IPS-18c (cell line): ENCODE measurements at regions not wholly inside any gene's neighbourhood (a gene's known extent, or its start where the extent isn't known, plus 50 kb on each side); places are given as distances from the start of the nearest gene placed in this dataset.

Experiments
- H3K4me3 ChIP-seq: 2 replicates; pipeline ENCODE4 v1.7.0; 2013; ENCODE audit warnings: low read depth, mild to moderate bottlenecking, low read length, moderate library complexity; ENCODE audit not compliant: insufficient read depth
- H3K9me3 ChIP-seq: one replicate; pipeline ENCODE4 v1.6.1; 2013; ENCODE audit warnings: mild to moderate bottlenecking, low read length, moderate library complexity; ENCODE audit not compliant: control insufficient read depth, insufficient read depth

- Histone ChIP-seq H3K4me3 (no peak overlapping the region), H3K9me3 (peaks cover 15% of the 10 kb centered on the region)
These were observed 183.7 kb upstream of the TCERG1L start for GRCh38 chr10:131495224-131495623.

- no peak overlapping the region for H3K4me3 ChIP-seq
- peaks cover 14% of the 10 kb centered on the region for H3K9me3 ChIP-seq
These were observed 184.4 kb upstream of the TCERG1L start for GRCh38 chr10:131495892-131496291.

- Histone ChIP-seq H3K9me3 (peaks cover 14% of the 10 kb centered on the region), H3K4me3 (no peak overlapping the region)
These were observed 185.0 kb upstream of the TCERG1L start for GRCh38 chr10:131496351-131497052.

GRCh38 chr10:131499566-131499965, 188.0 kb upstream of the TCERG1L start:
- no peak overlapping the region for H3K4me3 ChIP-seq
- H3K9me3 ChIP-seq: peaks cover 13% of the 10 kb centered on the region

- Histone ChIP-seq H3K9me3 (peaks cover 10% of the 10 kb centered on the region), H3K4me3 (no peak overlapping the region)
These were observed 188.7 kb upstream of the TCERG1L start for GRCh38 chr10:131500181-131500580.

- H3K9me3 ChIP-seq: peaks cover 10% of the 10 kb centered on the region
- no peak overlapping the region for H3K4me3 ChIP-seq
These were observed 189.4 kb upstream of the TCERG1L start for GRCh38 chr10:131500892-131501291.

- H3K9me3 ChIP-seq: peaks cover 8% of the 10 kb centered on the region
- H3K4me3 ChIP-seq: no peak overlapping the region
These were observed 192.5 kb upstream of the TCERG1L start for GRCh38 chr10:131503992-131504391.

GRCh38 chr10:131511391-131511790, 199.9 kb upstream of the TCERG1L start:
- H3K9me3 ChIP-seq: peaks cover 23% of the 10 kb centered on the region
- no peak overlapping the region; the same call in 1 of the 2 replicates for H3K4me3 ChIP-seq

- no peak overlapping the region for H3K4me3 ChIP-seq
- H3K9me3 ChIP-seq: peaks cover 24% of the 10 kb centered on the region
These were observed 201.3 kb upstream of the TCERG1L start for GRCh38 chr10:131512852-131513251.

GRCh38 chr10:131513445-131513844, 201.9 kb upstream of the TCERG1L start:
- Histone ChIP-seq H3K9me3 (peaks cover 25% of the 10 kb centered on the region), H3K4me3 (no peak overlapping the region; the same call in 1 of the 2 replicates)

- H3K4me3 ChIP-seq: no peak overlapping the region
These were observed 202.4 kb upstream of the TCERG1L start for GRCh38 chr10:131513901-131514300.

GRCh38 chr10:131514454-131514853, 202.9 kb upstream of the TCERG1L start:
- Histone ChIP-seq H3K9me3 (peaks cover 25% of the 10 kb centered on the region), H3K4me3 (no peak overlapping the region)

More at GRCh38 chr10:131513901-131514300, 202.4 kb upstream of the TCERG1L start:
- peaks cover 25% of the 10 kb centered on the region for H3K9me3 ChIP-seq

GRCh38 chr10:131516285-131516684, 204.8 kb upstream of the TCERG1L start:
- H3K9me3 ChIP-seq: peaks cover 18% of the 10 kb centered on the region
- no peak overlapping the region for H3K4me3 ChIP-seq

GRCh38 chr10:131517781-131518180, 206.3 kb upstream of the TCERG1L start:
- Histone ChIP-seq H3K9me3 (peaks cover 15% of the 10 kb centered on the region), H3K4me3 (no peak overlapping the region)

- H3K9me3 ChIP-seq: peaks cover 10% of the 10 kb centered on the region
- no peak overlapping the region for H3K4me3 ChIP-seq
These were observed 208.4 kb upstream of the TCERG1L start for GRCh38 chr10:131519723-131520605.

GRCh38 chr10:131531265-131532190, 220.0 kb upstream of the TCERG1L start:
- H3K4me3 ChIP-seq: no peak overlapping the region
- peaks cover 14% of the 10 kb centered on the region for H3K9me3 ChIP-seq

- peaks cover 14% of the 10 kb centered on the region for H3K9me3 ChIP-seq
- H3K4me3 ChIP-seq: no peak overlapping the region
These were observed 220.8 kb upstream of the TCERG1L start for GRCh38 chr10:131532291-131532690.
